ENCODE measurements at regions not wholly inside any gene's neighbourhood (a gene's known extent, or its start where the extent isn't known, plus 50 kb on each side); places are given as distances from the start of the nearest gene placed in this dataset.

DNA sequence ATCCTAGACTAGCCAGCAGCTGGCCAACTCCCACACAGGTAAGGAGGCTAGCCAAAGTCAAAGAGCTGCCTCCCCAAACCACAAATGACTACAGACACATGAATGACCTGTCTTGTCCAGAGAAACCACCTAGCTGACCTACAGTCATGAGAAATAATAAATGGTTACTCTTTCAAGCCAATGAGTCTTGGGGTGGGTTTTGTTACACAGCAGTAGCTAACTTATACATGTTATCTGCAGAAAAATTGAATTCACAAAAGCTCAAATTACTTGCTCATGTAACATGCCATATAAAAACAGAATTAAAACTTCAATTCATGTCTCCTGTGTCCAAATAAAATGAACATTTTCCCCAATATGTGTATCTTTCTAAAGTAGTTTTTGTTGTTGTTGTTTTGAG, 307.4 kb upstream of the NR2F2 start (continued):
- TF ChIP-seq, protein P1, sequence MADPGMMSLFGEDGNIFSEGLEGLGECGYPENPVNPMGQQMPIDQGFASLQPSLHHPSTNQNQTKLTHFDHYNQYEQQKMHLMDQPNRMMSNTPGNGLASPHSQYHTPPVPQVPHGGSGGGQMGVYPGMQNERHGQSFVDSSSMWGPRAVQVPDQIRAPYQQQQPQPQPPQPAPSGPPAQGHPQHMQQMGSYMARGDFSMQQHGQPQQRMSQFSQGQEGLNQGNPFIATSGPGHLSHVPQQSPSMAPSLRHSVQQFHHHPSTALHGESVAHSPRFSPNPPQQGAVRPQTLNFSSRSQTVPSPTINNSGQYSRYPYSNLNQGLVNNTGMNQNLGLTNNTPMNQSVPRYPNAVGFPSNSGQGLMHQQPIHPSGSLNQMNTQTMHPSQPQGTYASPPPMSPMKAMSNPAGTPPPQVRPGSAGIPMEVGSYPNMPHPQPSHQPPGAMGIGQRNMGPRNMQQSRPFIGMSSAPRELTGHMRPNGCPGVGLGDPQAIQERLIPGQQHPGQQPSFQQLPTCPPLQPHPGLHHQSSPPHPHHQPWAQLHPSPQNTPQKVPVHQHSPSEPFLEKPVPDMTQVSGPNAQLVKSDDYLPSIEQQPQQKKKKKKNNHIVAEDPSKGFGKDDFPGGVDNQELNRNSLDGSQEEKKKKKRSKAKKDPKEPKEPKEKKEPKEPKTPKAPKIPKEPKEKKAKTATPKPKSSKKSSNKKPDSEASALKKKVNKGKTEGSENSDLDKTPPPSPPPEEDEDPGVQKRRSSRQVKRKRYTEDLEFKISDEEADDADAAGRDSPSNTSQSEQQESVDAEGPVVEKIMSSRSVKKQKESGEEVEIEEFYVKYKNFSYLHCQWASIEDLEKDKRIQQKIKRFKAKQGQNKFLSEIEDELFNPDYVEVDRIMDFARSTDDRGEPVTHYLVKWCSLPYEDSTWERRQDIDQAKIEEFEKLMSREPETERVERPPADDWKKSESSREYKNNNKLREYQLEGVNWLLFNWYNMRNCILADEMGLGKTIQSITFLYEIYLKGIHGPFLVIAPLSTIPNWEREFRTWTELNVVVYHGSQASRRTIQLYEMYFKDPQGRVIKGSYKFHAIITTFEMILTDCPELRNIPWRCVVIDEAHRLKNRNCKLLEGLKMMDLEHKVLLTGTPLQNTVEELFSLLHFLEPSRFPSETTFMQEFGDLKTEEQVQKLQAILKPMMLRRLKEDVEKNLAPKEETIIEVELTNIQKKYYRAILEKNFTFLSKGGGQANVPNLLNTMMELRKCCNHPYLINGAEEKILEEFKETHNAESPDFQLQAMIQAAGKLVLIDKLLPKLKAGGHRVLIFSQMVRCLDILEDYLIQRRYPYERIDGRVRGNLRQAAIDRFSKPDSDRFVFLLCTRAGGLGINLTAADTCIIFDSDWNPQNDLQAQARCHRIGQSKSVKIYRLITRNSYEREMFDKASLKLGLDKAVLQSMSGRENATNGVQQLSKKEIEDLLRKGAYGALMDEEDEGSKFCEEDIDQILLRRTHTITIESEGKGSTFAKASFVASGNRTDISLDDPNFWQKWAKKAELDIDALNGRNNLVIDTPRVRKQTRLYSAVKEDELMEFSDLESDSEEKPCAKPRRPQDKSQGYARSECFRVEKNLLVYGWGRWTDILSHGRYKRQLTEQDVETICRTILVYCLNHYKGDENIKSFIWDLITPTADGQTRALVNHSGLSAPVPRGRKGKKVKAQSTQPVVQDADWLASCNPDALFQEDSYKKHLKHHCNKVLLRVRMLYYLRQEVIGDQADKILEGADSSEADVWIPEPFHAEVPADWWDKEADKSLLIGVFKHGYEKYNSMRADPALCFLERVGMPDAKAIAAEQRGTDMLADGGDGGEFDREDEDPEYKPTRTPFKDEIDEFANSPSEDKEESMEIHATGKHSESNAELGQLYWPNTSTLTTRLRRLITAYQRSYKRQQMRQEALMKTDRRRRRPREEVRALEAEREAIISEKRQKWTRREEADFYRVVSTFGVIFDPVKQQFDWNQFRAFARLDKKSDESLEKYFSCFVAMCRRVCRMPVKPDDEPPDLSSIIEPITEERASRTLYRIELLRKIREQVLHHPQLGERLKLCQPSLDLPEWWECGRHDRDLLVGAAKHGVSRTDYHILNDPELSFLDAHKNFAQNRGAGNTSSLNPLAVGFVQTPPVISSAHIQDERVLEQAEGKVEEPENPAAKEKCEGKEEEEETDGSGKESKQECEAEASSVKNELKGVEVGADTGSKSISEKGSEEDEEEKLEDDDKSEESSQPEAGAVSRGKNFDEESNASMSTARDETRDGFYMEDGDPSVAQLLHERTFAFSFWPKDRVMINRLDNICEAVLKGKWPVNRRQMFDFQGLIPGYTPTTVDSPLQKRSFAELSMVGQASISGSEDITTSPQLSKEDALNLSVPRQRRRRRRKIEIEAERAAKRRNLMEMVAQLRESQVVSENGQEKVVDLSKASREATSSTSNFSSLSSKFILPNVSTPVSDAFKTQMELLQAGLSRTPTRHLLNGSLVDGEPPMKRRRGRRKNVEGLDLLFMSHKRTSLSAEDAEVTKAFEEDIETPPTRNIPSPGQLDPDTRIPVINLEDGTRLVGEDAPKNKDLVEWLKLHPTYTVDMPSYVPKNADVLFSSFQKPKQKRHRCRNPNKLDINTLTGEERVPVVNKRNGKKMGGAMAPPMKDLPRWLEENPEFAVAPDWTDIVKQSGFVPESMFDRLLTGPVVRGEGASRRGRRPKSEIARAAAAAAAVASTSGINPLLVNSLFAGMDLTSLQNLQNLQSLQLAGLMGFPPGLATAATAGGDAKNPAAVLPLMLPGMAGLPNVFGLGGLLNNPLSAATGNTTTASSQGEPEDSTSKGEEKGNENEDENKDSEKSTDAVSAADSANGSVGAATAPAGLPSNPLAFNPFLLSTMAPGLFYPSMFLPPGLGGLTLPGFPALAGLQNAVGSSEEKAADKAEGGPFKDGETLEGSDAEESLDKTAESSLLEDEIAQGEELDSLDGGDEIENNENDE (IDR thresholded peaks at IDR 0.05; ENCODE audit: insufficient replicate concordance, low read length) = no peak
- TF ChIP-seq, protein P2, sequence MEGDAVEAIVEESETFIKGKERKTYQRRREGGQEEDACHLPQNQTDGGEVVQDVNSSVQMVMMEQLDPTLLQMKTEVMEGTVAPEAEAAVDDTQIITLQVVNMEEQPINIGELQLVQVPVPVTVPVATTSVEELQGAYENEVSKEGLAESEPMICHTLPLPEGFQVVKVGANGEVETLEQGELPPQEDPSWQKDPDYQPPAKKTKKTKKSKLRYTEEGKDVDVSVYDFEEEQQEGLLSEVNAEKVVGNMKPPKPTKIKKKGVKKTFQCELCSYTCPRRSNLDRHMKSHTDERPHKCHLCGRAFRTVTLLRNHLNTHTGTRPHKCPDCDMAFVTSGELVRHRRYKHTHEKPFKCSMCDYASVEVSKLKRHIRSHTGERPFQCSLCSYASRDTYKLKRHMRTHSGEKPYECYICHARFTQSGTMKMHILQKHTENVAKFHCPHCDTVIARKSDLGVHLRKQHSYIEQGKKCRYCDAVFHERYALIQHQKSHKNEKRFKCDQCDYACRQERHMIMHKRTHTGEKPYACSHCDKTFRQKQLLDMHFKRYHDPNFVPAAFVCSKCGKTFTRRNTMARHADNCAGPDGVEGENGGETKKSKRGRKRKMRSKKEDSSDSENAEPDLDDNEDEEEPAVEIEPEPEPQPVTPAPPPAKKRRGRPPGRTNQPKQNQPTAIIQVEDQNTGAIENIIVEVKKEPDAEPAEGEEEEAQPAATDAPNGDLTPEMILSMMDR (IDR thresholded peaks at IDR 0.05; ENCODE audit: control extremely low read depth in 1 of 3, insufficient read depth in 1 of 3, low read depth in 1 of 3, low read length in 3 of 3) = no peak
- TF ChIP-seq POU5F1 (IDR thresholded peaks at IDR 0.05; ENCODE audit: low read depth, low read length) = no peak

All from H1 (cell line).